H7 (cell line): ENCODE measurements at regions not wholly inside any gene's neighbourhood (a gene's known extent, or its start where the extent isn't known, plus 50 kb on each side); places are given as distances from the start of the nearest gene placed in this dataset.

Experiments
- DNase-seq: peaks from one replicate; pipeline ENCODE4 v3.0.0; 2012
- H3K27me3 ChIP-seq: 2 replicates; pipeline ENCODE4 v1.6.0; 2011; ENCODE audit warnings: mild to moderate bottlenecking, low read length; ENCODE audit not compliant: control insufficient read depth, insufficient read depth
- H3K36me3 ChIP-seq: replicated peaks from 2 replicates; pipeline ENCODE4 v1.5.1; 2011; ENCODE audit warnings: low read length; ENCODE audit not compliant: control insufficient read depth, insufficient read depth
- H3K4me3 ChIP-seq: 2 replicates; pipeline ENCODE4 v1.5.1; 2011; ENCODE audit warnings: low read depth, mild to moderate bottlenecking, control low read depth, low read length, moderate library complexity; ENCODE audit not compliant: insufficient read depth

- no peaks in the 10 kb centered on the region for H3K36me3 ChIP-seq
- H3K4me3 ChIP-seq = no peak overlapping the region
- no peak for DNase-seq
- H3K27me3 ChIP-seq = no peaks in the 10 kb centered on the region
Observed at GRCh38 chr10:128484041-128484440, 357.8 kb upstream of the MKI67 start.

- no peaks in the 10 kb centered on the region for H3K36me3 ChIP-seq
- DNase-seq = no peak
- H3K4me3 ChIP-seq = no peak overlapping the region
- H3K27me3 ChIP-seq = no peaks in the 10 kb centered on the region
Observed at GRCh38 chr10:128485701-128486235, 359.5 kb upstream of the MKI67 start.

GRCh38 chr10:128487517-128487916 is 361.3 kb upstream of the MKI67 start:
- no peak for DNase-seq
- H3K27me3 ChIP-seq = no peaks in the 10 kb centered on the region
- no peak overlapping the region for H3K4me3 ChIP-seq

GRCh38 chr10:128489324-128490247 is 363.4 kb upstream of the MKI67 start:
- H3K36me3 ChIP-seq = no peaks in the 10 kb centered on the region
- H3K27me3 ChIP-seq = no peaks in the 10 kb centered on the region
- H3K4me3 ChIP-seq = no peak overlapping the region
- peak; percentile 35 for DNase-seq

More at GRCh38 chr10:128487517-128487916, 361.3 kb upstream of the MKI67 start:
- no peaks in the 10 kb centered on the region for H3K36me3 ChIP-seq

GRCh38 chr10:128491686-128492085 is 365.5 kb upstream of the MKI67 start:
- Histone ChIP-seq H3K27me3 (no peaks in the 10 kb centered on the region), H3K36me3 (no peaks in the 10 kb centered on the region), H3K4me3 (no peak overlapping the region)
- no peak for DNase-seq

GRCh38 chr10:128493811-128494210 is 367.6 kb upstream of the MKI67 start:
- no peak for DNase-seq
- Histone ChIP-seq H3K27me3 (no peaks in the 10 kb centered on the region), H3K4me3 (no peak overlapping the region), H3K36me3 (no peaks in the 10 kb centered on the region)

GRCh38 chr10:128494665-128495064 is 368.4 kb upstream of the MKI67 start:
- no peak for DNase-seq
- no peak overlapping the region for H3K4me3 ChIP-seq
- no peaks in the 10 kb centered on the region for H3K27me3 ChIP-seq
- no peaks in the 10 kb centered on the region for H3K36me3 ChIP-seq

GRCh38 chr10:128497660-128498377 is 371.6 kb upstream of the MKI67 start:
- Histone ChIP-seq H3K4me3 (no peak overlapping the region), H3K36me3 (no peaks in the 10 kb centered on the region), H3K27me3 (no peaks in the 10 kb centered on the region)
- DNase-seq = no peak

GRCh38 chr10:128498378-128498730 is 372.1 kb upstream of the MKI67 start:
- H3K27me3 ChIP-seq = no peaks in the 10 kb centered on the region
- no peak overlapping the region for H3K4me3 ChIP-seq
- H3K36me3 ChIP-seq = no peaks in the 10 kb centered on the region
- peak; percentile 74 for DNase-seq

GRCh38 chr10:128498746-128499145 is 372.5 kb upstream of the MKI67 start:
- no peaks in the 10 kb centered on the region for H3K36me3 ChIP-seq
- H3K4me3 ChIP-seq = no peak overlapping the region

GRCh38 chr10:128499486-128499885 is 373.3 kb upstream of the MKI67 start:
- no peak for DNase-seq
- Histone ChIP-seq H3K27me3 (no peaks in the 10 kb centered on the region; the same call in 1 of the 2 replicates), H3K36me3 (no peaks in the 10 kb centered on the region), H3K4me3 (no peak overlapping the region)

More at GRCh38 chr10:128498746-128499145, 372.5 kb upstream of the MKI67 start:
- no peak for DNase-seq
- no peaks in the 10 kb centered on the region for H3K27me3 ChIP-seq

GRCh38 chr10:128499956-128500355 is 373.7 kb upstream of the MKI67 start:
- H3K36me3 ChIP-seq = no peaks in the 10 kb centered on the region
- DNase-seq = no peak
- H3K4me3 ChIP-seq = no peak overlapping the region
- H3K27me3 ChIP-seq = no peaks in the 10 kb centered on the region; the same call in 1 of the 2 replicates

GRCh38 chr10:128500642-128501041 is 374.4 kb upstream of the MKI67 start:
- Histone ChIP-seq H3K4me3 (no peak overlapping the region), H3K27me3 (no peaks in the 10 kb centered on the region; the same call in 1 of the 2 replicates), H3K36me3 (no peaks in the 10 kb centered on the region)
- no peak for DNase-seq

- DNase-seq = peak; percentile 51
Observed at GRCh38 chr10:128505346-128505745, 379.1 kb upstream of the MKI67 start.

GRCh38 chr10:128506423-128506822 is 380.2 kb upstream of the MKI67 start:
- Histone ChIP-seq H3K36me3 (no peaks in the 10 kb centered on the region), H3K27me3 (no peaks in the 10 kb centered on the region; the same call in 1 of the 2 replicates), H3K4me3 (no peak overlapping the region)
- DNase-seq = no peak

More at GRCh38 chr10:128505346-128505745, 379.1 kb upstream of the MKI67 start:
- Histone ChIP-seq H3K36me3 (no peaks in the 10 kb centered on the region), H3K27me3 (no peaks in the 10 kb centered on the region; the same call in 1 of the 2 replicates), H3K4me3 (no peak overlapping the region)
